ENCODE measurements at regions not wholly inside any gene's neighbourhood (a gene's known extent, or its start where the extent isn't known, plus 50 kb on each side); places are given as distances from the start of the nearest gene placed in this dataset.

DNA sequence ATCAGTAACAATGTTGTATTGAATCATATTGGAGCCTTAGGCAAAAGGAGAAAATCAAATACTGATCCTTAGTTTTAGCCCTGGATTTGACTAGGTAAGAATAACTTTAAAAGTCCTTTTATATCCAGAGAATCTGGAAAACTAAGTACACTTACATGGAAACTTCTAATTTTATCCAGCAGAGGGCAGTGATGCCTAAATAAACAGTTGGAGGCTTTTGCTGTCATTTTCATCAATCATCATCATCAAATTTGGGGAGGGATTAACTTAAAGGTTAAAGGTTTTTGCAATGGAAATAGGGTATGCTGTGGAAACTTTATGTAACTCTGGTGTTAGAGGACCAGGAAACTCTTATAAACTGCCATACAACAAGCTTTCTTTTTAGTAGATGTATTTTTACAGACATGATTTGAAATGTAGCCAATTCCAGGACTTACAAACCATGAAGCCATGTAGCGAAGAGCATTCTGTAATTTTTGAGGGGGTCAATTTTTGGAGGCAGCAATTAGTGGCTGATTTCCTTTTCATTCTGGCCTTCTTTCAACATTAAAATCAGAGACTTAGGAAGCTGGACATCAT lies 112.7 kb downstream of the OSTF1 start:
- TF ChIP-seq EZH2 (IDR thresholded peaks at IDR 0.05) (no peak), POLR2AphosphoS5 (IDR thresholded peaks at IDR 0.05; ENCODE audit: borderline replicate concordance, low read depth, low read length) (no peak)
